HEK293 (cell line): ENCODE measurements at regions not wholly inside any gene's neighbourhood (a gene's known extent, or its start where the extent isn't known, plus 50 kb on each side); places are given as distances from the start of the nearest gene placed in this dataset.

Experiments used
- HOXA7 ChIP-seq: sonication (generic); formaldehyde crosslinking; IDR thresholded peaks from 2 replicates; pipeline ENCODE4 v1.8.1; 2022; ENCODE audit warnings: missing genetic modification reagents, borderline replicate concordance
- KLF1 ChIP-seq: fragments of 450-650 bp; formaldehyde crosslinking; IDR thresholded peaks from 2 replicates; pipeline ENCODE4 v1.5.1; 2016; ENCODE audit warnings: missing biosample characterization, missing genetic modification characterization
- ZBTB10 ChIP-seq: fragments of 450-650 bp; formaldehyde crosslinking; IDR thresholded peaks from 2 replicates; pipeline ENCODE4 v1.5.1; 2016; ENCODE audit warnings: missing biosample characterization, missing genetic modification characterization
- ZBTB26 ChIP-seq: fragments of 450-650 bp; formaldehyde crosslinking; optimal IDR thresholded peaks from 2 replicates; pipeline ENCODE3; 2016; ENCODE audit warnings: missing biosample characterization, mild to moderate bottlenecking, missing genetic modification characterization
- ZNF132 ChIP-seq: fragments of 450-650 bp; formaldehyde crosslinking; IDR thresholded peaks from 2 replicates; pipeline ENCODE4 v1.5.1; 2017; ENCODE audit warnings: missing biosample characterization, missing genetic modification characterization, borderline replicate concordance
- ZNF501 ChIP-seq: fragments of 450-650 bp; formaldehyde crosslinking; IDR thresholded peaks from 2 replicates; pipeline ENCODE4 v1.5.1; 2016; ENCODE audit warnings: missing biosample characterization, missing genetic modification characterization
- ZNF558 ChIP-seq: fragments of 450-650 bp; formaldehyde crosslinking; IDR thresholded peaks from 2 replicates; pipeline ENCODE4 v1.5.1; 2016; ENCODE audit warnings: missing biosample characterization, missing genetic modification characterization
- ZNF660 ChIP-seq: fragments of 450-650 bp; IDR thresholded peaks from 2 replicates; pipeline ENCODE4 v1.5.1; 2018; ENCODE audit warnings: missing biosample characterization, mild to moderate bottlenecking, missing genetic modification characterization
- ZNF791 ChIP-seq: fragments of 450-650 bp; formaldehyde crosslinking; IDR thresholded peaks from 2 replicates; pipeline ENCODE4 v1.5.1; 2016; ENCODE audit warnings: missing biosample characterization, missing genetic modification characterization
- TF ChIP-seq, protein P1 (sequence below): fragments of 450-650 bp; formaldehyde crosslinking; IDR thresholded peaks from 2 replicates; pipeline ENCODE4 v1.5.1; 2016; ENCODE audit warnings: missing biosample characterization, missing genetic modification characterization
- TF ChIP-seq, protein P2 (sequence below): fragments of 450-650 bp; formaldehyde crosslinking; IDR thresholded peaks from 2 replicates; pipeline ENCODE4 v1.5.1; 2016; ENCODE audit warnings: missing biosample characterization, missing genetic modification characterization
- TF ChIP-seq, protein P3 (sequence below): fragments of 450-650 bp; IDR thresholded peaks from 2 replicates; pipeline ENCODE4 v1.5.1; 2018; ENCODE audit warnings: missing biosample characterization, missing genetic modification characterization

- TF ChIP-seq, protein P1, sequence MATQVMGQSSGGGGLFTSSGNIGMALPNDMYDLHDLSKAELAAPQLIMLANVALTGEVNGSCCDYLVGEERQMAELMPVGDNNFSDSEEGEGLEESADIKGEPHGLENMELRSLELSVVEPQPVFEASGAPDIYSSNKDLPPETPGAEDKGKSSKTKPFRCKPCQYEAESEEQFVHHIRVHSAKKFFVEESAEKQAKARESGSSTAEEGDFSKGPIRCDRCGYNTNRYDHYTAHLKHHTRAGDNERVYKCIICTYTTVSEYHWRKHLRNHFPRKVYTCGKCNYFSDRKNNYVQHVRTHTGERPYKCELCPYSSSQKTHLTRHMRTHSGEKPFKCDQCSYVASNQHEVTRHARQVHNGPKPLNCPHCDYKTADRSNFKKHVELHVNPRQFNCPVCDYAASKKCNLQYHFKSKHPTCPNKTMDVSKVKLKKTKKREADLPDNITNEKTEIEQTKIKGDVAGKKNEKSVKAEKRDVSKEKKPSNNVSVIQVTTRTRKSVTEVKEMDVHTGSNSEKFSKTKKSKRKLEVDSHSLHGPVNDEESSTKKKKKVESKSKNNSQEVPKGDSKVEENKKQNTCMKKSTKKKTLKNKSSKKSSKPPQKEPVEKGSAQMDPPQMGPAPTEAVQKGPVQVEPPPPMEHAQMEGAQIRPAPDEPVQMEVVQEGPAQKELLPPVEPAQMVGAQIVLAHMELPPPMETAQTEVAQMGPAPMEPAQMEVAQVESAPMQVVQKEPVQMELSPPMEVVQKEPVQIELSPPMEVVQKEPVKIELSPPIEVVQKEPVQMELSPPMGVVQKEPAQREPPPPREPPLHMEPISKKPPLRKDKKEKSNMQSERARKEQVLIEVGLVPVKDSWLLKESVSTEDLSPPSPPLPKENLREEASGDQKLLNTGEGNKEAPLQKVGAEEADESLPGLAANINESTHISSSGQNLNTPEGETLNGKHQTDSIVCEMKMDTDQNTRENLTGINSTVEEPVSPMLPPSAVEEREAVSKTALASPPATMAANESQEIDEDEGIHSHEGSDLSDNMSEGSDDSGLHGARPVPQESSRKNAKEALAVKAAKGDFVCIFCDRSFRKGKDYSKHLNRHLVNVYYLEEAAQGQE (tag by site-specific recombination), result no peak
- TF ChIP-seq ZBTB10 (tag by site-specific recombination) (no peak), ZNF501 (tag by site-specific recombination) (no peak), ZNF558 (tag by site-specific recombination) (no peak), ZNF660 (tag by site-specific recombination) (no peak), ZNF132 (tag by site-specific recombination) (no peak), KLF1 (no peak), ZBTB26 (no peak), HOXA7 (CRISPR knock-in tag) (no peak), ZNF791 (tag by site-specific recombination) (no peak)
- TF ChIP-seq, protein P2, sequence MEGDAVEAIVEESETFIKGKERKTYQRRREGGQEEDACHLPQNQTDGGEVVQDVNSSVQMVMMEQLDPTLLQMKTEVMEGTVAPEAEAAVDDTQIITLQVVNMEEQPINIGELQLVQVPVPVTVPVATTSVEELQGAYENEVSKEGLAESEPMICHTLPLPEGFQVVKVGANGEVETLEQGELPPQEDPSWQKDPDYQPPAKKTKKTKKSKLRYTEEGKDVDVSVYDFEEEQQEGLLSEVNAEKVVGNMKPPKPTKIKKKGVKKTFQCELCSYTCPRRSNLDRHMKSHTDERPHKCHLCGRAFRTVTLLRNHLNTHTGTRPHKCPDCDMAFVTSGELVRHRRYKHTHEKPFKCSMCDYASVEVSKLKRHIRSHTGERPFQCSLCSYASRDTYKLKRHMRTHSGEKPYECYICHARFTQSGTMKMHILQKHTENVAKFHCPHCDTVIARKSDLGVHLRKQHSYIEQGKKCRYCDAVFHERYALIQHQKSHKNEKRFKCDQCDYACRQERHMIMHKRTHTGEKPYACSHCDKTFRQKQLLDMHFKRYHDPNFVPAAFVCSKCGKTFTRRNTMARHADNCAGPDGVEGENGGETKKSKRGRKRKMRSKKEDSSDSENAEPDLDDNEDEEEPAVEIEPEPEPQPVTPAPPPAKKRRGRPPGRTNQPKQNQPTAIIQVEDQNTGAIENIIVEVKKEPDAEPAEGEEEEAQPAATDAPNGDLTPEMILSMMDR (tag by site-specific recombination), result no peak
- TF ChIP-seq, protein P3, sequence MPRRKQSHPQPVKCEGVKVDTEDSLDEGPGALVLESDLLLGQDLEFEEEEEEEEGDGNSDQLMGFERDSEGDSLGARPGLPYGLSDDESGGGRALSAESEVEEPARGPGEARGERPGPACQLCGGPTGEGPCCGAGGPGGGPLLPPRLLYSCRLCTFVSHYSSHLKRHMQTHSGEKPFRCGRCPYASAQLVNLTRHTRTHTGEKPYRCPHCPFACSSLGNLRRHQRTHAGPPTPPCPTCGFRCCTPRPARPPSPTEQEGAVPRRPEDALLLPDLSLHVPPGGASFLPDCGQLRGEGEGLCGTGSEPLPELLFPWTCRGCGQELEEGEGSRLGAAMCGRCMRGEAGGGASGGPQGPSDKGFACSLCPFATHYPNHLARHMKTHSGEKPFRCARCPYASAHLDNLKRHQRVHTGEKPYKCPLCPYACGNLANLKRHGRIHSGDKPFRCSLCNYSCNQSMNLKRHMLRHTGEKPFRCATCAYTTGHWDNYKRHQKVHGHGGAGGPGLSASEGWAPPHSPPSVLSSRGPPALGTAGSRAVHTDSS (tag by site-specific recombination), result no peak
Observed at GRCh38 chr4:177681902-177682301, 239.7 kb upstream of the AGA start.
